ENCODE measurements at regions not wholly inside any gene's neighbourhood (a gene's known extent, or its start where the extent isn't known, plus 50 kb on each side); places are given as distances from the start of the nearest gene placed in this dataset.

GRCh38 chr11:32262367-32262766 lies 171.5 kb downstream of the RCN1 start:
- DNase-seq (ENCODE audit: low spot score) (no peak), ATAC-seq (no peak), FAIRE-seq (no peak)
- ChIA-PET POLR2A (no interaction called here), CTCF (ENCODE audit: low intra/inter-chr PET ratio, low total read pairs) (no interaction called here)
- Histone ChIP-seq H3K27ac (ENCODE audit: extremely low read length, insufficient read depth, low read length) (no peak overlapping the region), H3K4me1 (ENCODE audit: insufficient read depth, low read length) (no peaks in the 10 kb centered on the region), H3K27me3 (ENCODE audit: control insufficient read depth in 1 of 2, insufficient read depth in 2 of 2, low read length in 2 of 2) (0 out of 5 replicates have a peak, but pooled peaks cover 0 to under 1% of the 10 kb centered on the region in 2 experiments), H3K36me3 (replicated peaks in 1 of 2; ENCODE audit: control insufficient read depth in 1 of 2, insufficient read depth in 2 of 2, low read length in 2 of 2) (no peaks in the 10 kb centered on the region), H3K79me2 (ENCODE audit: insufficient read depth, low read length) (no peaks in the 10 kb centered on the region), H3K9me3 (ENCODE audit: low read length) (no peaks in the 10 kb centered on the region), H3K4me3 (replicated peaks in 1 of 3; ENCODE audit: insufficient read depth in 1 of 3, low read depth in 2 of 3, low read length in 3 of 3) (no peak overlapping the region), H4K20me1 (ENCODE audit: insufficient read depth, low read length) (no peaks in the 10 kb centered on the region), H2AFZ (ENCODE audit: low read length) (no peak overlapping the region), H3K4me2 (ENCODE audit: low read depth, low read length) (no peak overlapping the region), H3K9ac (ENCODE audit: insufficient read depth, low read depth, low read length) (no peak overlapping the region)
- in situ Hi-C loops (cut with HindIII; ENCODE audit: extremely low pct_ligation_motif_present, low pct_unique_long_range_greater_than_20kb) (no loop called here), intact Hi-C loops (cut with micrococcal nuclease; ENCODE audit: unreplicated experiment) (no loop called here)
- BruUV-seq (replicated peaks): no TSS peak
- 0% methylated on average over 1 of the region's 1 CpG for WGBS (ENCODE audit: low lambda C conversion rate)
- TF ChIP-seq ZNF121 (CRISPR knock-in tag; IDR thresholded peaks at IDR 0.05): no peak

GRCh38 chr11:32265911-32266310 lies 169.4 kb downstream of the WT1 start:
- H3K27me3 ChIP-seq (ENCODE audit: control insufficient read depth in 1 of 2, insufficient read depth in 2 of 2, low read length in 2 of 2): no peaks in the 10 kb centered on the region
- POLR2A ChIA-PET: no interaction called here
- FAIRE-seq: no peak
- no peak overlapping the region for H3K4me2 ChIP-seq (ENCODE audit: low read depth, low read length)
- 4% methylated on average over 1 of the region's 1 CpG for WGBS (ENCODE audit: low lambda C conversion rate)
- no peaks in the 10 kb centered on the region for H3K79me2 ChIP-seq (ENCODE audit: insufficient read depth, low read length)
- no peaks in the 10 kb centered on the region for H4K20me1 ChIP-seq (ENCODE audit: insufficient read depth, low read length)
- CTCF ChIA-PET (ENCODE audit: low intra/inter-chr PET ratio, low total read pairs): no interaction called here
- H3K9ac ChIP-seq (ENCODE audit: insufficient read depth, low read depth, low read length): no peak overlapping the region
- no TSS peak for BruUV-seq (replicated peaks)
- no peak for DNase-seq (ENCODE audit: low spot score)
- intact Hi-C loops (cut with micrococcal nuclease; ENCODE audit: unreplicated experiment): no loop called here
- no peak for ATAC-seq
- H2AFZ ChIP-seq (ENCODE audit: low read length): no peak overlapping the region
- H3K4me3 ChIP-seq (replicated peaks in 1 of 3; ENCODE audit: insufficient read depth in 1 of 3, low read depth in 2 of 3, low read length in 3 of 3): no peak overlapping the region
- H3K27ac ChIP-seq (ENCODE audit: extremely low read length, insufficient read depth, low read length): no peak overlapping the region
- TF ChIP-seq CENPX (CRISPR knock-in tag; IDR thresholded peaks at IDR 0.05): no peak
- no peak for TF ChIP-seq ZFP36 (IDR thresholded peaks at IDR 0.05; ENCODE audit: borderline replicate concordance, low read depth, low read length, partially characterized antibody)
- no peak for TF ChIP-seq MEF2D (CRISPR knock-in tag; IDR thresholded peaks at IDR 0.05)
- no peak for TF ChIP-seq RFX1 (IDR thresholded peaks at IDR 0.05)
- TF ChIP-seq ZBTB49 (CRISPR knock-in tag; IDR thresholded peaks at IDR 0.05; ENCODE audit: borderline replicate concordance): no peak
- TF ChIP-seq ZNF790 (CRISPR knock-in tag; IDR thresholded peaks at IDR 0.05; ENCODE audit: borderline replicate concordance): no peak
- no peaks in the 10 kb centered on the region for H3K9me3 ChIP-seq (ENCODE audit: low read length)
- H3K4me1 ChIP-seq (ENCODE audit: insufficient read depth, low read length): no peaks in the 10 kb centered on the region
- in situ Hi-C loops (cut with HindIII; ENCODE audit: extremely low pct_ligation_motif_present, low pct_unique_long_range_greater_than_20kb): no loop called here
- H3K36me3 ChIP-seq (replicated peaks in 1 of 2; ENCODE audit: control insufficient read depth in 1 of 2, insufficient read depth in 2 of 2, low read length in 2 of 2): no peaks in the 10 kb centered on the region
